HEK293 (cell line): ENCODE measurements at regions not wholly inside any gene's neighbourhood (a gene's known extent, or its start where the extent isn't known, plus 50 kb on each side); places are given as distances from the start of the nearest gene placed in this dataset.

ENCODE experiments used
- CTCF ChIA-PET: fragments of 350-600 bp; formaldehyde crosslinking; extraction: SDS; loops from one replicate; lab custom pipeline; 2021; ENCODE audit warnings: antibody characterized with exemption; lab: Yijun Ruan, JAX
- POLR2A ChIA-PET: fragments of 300-600 bp; formaldehyde crosslinking; extraction: SDS; loops from one replicate; lab custom pipeline; 2020; ENCODE audit warnings: antibody characterized with exemption, inconsistent platforms; lab: Yijun Ruan, JAX
- H3K27ac ChIP-seq: fragments of 200-500 bp; sonication (Bioruptor generic); 2 replicates; pipeline ENCODE4 v1.5.1; 2014; ENCODE audit warnings: low read depth, low read length, control low read depth, inconsistent platforms; ENCODE audit errors: extremely low read depth
- H3K36me3 ChIP-seq, 2 experiments: fragments of 200-500 bp in 1 of 2; sonication (Bioruptor generic) in 1 of 2; 1 replicate in 1 of 2; 2 replicates in 1 of 2; pipeline ENCODE4 v1.5.1; 2014 to 2017; ENCODE audit warnings: inconsistent platforms in 2 of 2, low read length in 2 of 2; ENCODE audit not compliant: control insufficient read depth in 2 of 2, insufficient read depth in 1 of 2
- H3K4me1 ChIP-seq: fragments of 200-500 bp; sonication (Bioruptor generic); 2 replicates; pipeline ENCODE4 v1.5.1; 2014; ENCODE audit warnings: mild to moderate bottlenecking, low read length, inconsistent platforms; ENCODE audit not compliant: control insufficient read depth, insufficient read depth
- H3K4me3 ChIP-seq: 2 replicates; pipeline ENCODE4 v1.5.1; 2011; ENCODE audit warnings: low read depth, mild to moderate bottlenecking, control low read depth, low read length, moderate library complexity
- H3K9me3 ChIP-seq: fragments of 200-500 bp; sonication (Bioruptor generic); 2 replicates; pipeline ENCODE4 v1.5.1; 2014; ENCODE audit warnings: low read depth, low read length, inconsistent platforms; ENCODE audit not compliant: control insufficient read depth, insufficient read depth
- GFI1B ChIP-seq: fragments of 450-650 bp; formaldehyde crosslinking; IDR thresholded peaks from 2 replicates; pipeline ENCODE4 v1.5.1; 2016; ENCODE audit warnings: missing biosample characterization, missing genetic modification characterization
- GLI2 ChIP-seq: fragments of 450-650 bp; formaldehyde crosslinking; IDR thresholded peaks from 2 replicates; pipeline ENCODE4; 2017; ENCODE audit warnings: missing biosample characterization, missing genetic modification characterization, low read depth, borderline replicate concordance
- GLI4 ChIP-seq: fragments of 450-650 bp; formaldehyde crosslinking; IDR thresholded peaks from 2 replicates; pipeline ENCODE4 v1.5.1; 2016; ENCODE audit warnings: missing biosample characterization, missing genetic modification characterization
- KLF10 ChIP-seq: fragments of 450-650 bp; IDR thresholded peaks from 2 replicates; pipeline ENCODE4 v1.5.1; 2018; ENCODE audit warnings: missing biosample characterization, mild to moderate bottlenecking, missing genetic modification characterization
- TSHZ1 ChIP-seq: fragments of 450-650 bp; formaldehyde crosslinking; IDR thresholded peaks from 2 replicates; pipeline ENCODE4 v1.5.1; 2016; ENCODE audit warnings: missing biosample characterization, missing genetic modification characterization, borderline replicate concordance
- ZIC2 ChIP-seq: fragments of 450-650 bp; formaldehyde crosslinking; IDR thresholded peaks from 2 replicates; pipeline ENCODE4 v1.5.1; 2016; ENCODE audit warnings: missing biosample characterization, missing genetic modification characterization
- ZNF202 ChIP-seq: fragments of 450-650 bp; formaldehyde crosslinking; IDR thresholded peaks from 2 replicates; pipeline ENCODE4 v1.5.1; 2016; ENCODE audit warnings: missing biosample characterization, missing genetic modification characterization, borderline replicate concordance
- ZNF214 ChIP-seq: fragments of 450-650 bp; formaldehyde crosslinking; IDR thresholded peaks from 2 replicates; pipeline ENCODE4 v1.5.1; 2017; ENCODE audit warnings: missing biosample characterization, mild to moderate bottlenecking, missing genetic modification characterization, borderline replicate concordance
- ZNF280D ChIP-seq: fragments of 450-650 bp; formaldehyde crosslinking; IDR thresholded peaks from 2 replicates; pipeline ENCODE4 v1.5.1; 2016; ENCODE audit warnings: missing biosample characterization, missing genetic modification characterization
- ZNF394 ChIP-seq: fragments of 450-650 bp; formaldehyde crosslinking; IDR thresholded peaks from 2 replicates; pipeline ENCODE4 v1.5.1; 2016; ENCODE audit warnings: missing biosample characterization, missing genetic modification characterization, mild to moderate bottlenecking, moderate library complexity, borderline replicate concordance
- ZNF398 ChIP-seq: fragments of 450-650 bp; formaldehyde crosslinking; IDR thresholded peaks from 2 replicates; pipeline ENCODE4 v1.5.1; 2017; ENCODE audit warnings: missing biosample characterization, missing genetic modification characterization
- ZNF426 ChIP-seq: fragments of 450-650 bp; formaldehyde crosslinking; IDR thresholded peaks from 2 replicates; pipeline ENCODE4 v1.5.1; 2017; ENCODE audit warnings: missing biosample characterization, missing genetic modification characterization, mild to moderate bottlenecking, inconsistent platforms, moderate library complexity
- ZNF433 ChIP-seq: fragments of 450-650 bp; formaldehyde crosslinking; IDR thresholded peaks from 2 replicates; pipeline ENCODE4 v1.5.1; 2016; ENCODE audit warnings: missing biosample characterization, missing genetic modification characterization, low read depth
- ZNF488 ChIP-seq: fragments of 450-650 bp; formaldehyde crosslinking; IDR thresholded peaks from 2 replicates; pipeline ENCODE4 v1.5.1; 2016; ENCODE audit warnings: missing biosample characterization, missing genetic modification characterization
- ZNF501 ChIP-seq: fragments of 450-650 bp; formaldehyde crosslinking; IDR thresholded peaks from 2 replicates; pipeline ENCODE4 v1.5.1; 2016; ENCODE audit warnings: missing biosample characterization, missing genetic modification characterization
- ZNF621 ChIP-seq: fragments of 450-650 bp; formaldehyde crosslinking; IDR thresholded peaks from 2 replicates; pipeline ENCODE4 v1.5.1; 2017; ENCODE audit warnings: missing biosample characterization, missing genetic modification characterization
- ZNF624 ChIP-seq: fragments of 450-650 bp; formaldehyde crosslinking; IDR thresholded peaks from 2 replicates; pipeline ENCODE4 v1.5.1; 2017; ENCODE audit warnings: missing biosample characterization, missing genetic modification characterization
- ZNF639 ChIP-seq: fragments of 450-650 bp; formaldehyde crosslinking; IDR thresholded peaks from 2 replicates; pipeline ENCODE4 v1.5.1; 2016; ENCODE audit warnings: missing biosample characterization, missing genetic modification characterization
- ZNF776 ChIP-seq: fragments of 450-650 bp; formaldehyde crosslinking; IDR thresholded peaks from 2 replicates; pipeline ENCODE4 v1.5.0; 2017; ENCODE audit warnings: missing biosample characterization, missing genetic modification characterization, borderline replicate concordance

GRCh38 chrX:109926743-109927662 is 75.9 kb upstream of the TMEM164 start:
- TF ChIP-seq ZNF639 (tag by site-specific recombination): no peak
- TF ChIP-seq ZNF621 (tag by site-specific recombination): no peak
- TF ChIP-seq ZNF433 (tag by site-specific recombination): no peak
- no peak for TF ChIP-seq KLF10 (tag by site-specific recombination)
- no peak for TF ChIP-seq ZNF426
- TF ChIP-seq ZNF488 (tag by site-specific recombination): no peak
- TF ChIP-seq GFI1B: no peak
- no peak for TF ChIP-seq ZNF398 (tag by site-specific recombination)
- no peak for TF ChIP-seq GLI4 (tag by site-specific recombination)
- no peak for TF ChIP-seq ZNF280D (tag by site-specific recombination)
- TF ChIP-seq TSHZ1: no peak
- TF ChIP-seq ZNF202 (tag by site-specific recombination): no peak
- TF ChIP-seq ZNF501: no peak
- no peak for TF ChIP-seq ZNF624
- no peak for TF ChIP-seq ZNF214 (tag by site-specific recombination)
- no peak for TF ChIP-seq ZNF776 (tag by site-specific recombination)
- TF ChIP-seq GLI2 (tag by site-specific recombination): no peak
- no peak for TF ChIP-seq ZNF394
- no peak for TF ChIP-seq ZIC2
- no peaks in the 10 kb centered on the region for H3K9me3 ChIP-seq
- H3K36me3 ChIP-seq: no peaks in the 10 kb centered on the region
- H3K4me3 ChIP-seq: no peak overlapping the region
- CTCF ChIA-PET: interaction anchor here (0.5 kb wide), 2 partner anchors 17 to 115 kb away, joined by 3 read pairs; no protein-coding TSS in a partner anchor
- POLR2A ChIA-PET: no interaction called here
- H3K4me1 ChIP-seq: no peaks in the 10 kb centered on the region
- no peak overlapping the region for H3K27ac ChIP-seq
